ENCODE measurements at regions not wholly inside any gene's neighbourhood (a gene's known extent, or its start where the extent isn't known, plus 50 kb on each side); places are given as distances from the start of the nearest gene placed in this dataset.

DNA sequence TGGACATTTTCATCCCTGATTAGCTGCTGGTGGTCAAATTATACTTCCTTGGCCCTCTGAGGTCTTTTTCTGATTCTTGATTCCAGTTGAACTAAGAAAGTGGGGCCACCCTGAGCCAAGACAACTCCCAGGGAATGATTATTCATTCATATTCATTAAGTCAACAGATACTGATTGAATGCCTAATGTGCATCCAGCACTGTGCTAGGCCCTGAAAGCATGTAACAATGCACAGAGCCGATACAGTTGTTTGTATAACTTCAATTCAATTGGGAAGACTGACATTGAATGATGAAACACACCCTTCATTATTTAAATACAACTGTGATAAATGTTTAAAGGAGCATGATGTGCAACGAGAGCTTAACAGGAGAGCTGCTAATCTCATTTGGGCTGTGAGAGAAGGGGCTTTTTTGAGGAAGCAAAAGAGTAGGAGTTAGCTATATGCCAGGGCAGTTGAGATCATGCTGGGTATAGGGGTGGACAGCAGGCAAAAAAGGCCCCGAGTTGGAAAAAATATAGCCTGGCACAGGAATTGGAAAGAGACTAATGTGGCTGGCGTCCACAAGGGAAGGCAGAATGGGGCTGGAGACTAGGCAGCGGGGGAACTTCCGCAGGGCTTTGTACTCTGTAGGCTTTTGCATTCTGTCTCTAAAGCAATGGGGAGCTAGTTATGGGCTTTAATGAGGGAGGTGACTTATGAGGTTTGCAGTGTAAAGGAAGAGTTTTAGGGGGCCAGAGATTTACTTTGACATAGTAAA is 57.2 kb upstream of the ACVR1 start:
- DNase-seq, result no peak

DNA sequence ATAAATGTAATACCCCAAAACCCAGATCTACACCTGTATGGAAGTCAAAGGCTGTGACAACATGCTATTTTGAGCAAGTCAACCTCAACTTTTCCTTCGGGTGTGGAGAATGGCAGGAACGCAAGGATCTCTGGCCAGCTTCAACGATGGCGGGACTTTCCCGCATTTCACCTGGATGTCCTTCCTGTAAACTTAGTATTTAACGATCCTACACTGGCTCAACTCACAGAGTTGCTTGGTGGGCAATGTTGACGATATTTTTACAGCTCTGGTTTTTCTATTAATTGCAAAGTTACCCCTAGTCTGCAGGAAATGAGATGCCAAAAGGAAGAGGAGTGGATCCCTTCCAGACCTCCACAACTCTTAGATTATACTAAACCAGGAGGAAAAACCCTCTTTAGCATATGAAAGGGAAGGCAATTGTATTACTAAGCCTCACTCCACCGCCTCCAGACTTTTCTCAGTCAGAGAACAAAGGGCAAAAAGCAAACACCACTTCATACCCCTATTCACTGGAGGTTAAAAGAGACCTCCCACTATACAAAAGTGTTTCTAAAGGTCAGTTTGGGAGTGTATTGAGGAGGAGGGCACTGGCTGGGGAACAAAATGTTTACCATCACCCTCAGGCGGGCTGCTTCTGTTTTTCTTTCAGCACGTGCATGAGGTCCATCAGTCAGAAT is 56.5 kb upstream of the ACVR1 start:
- no peak for DNase-seq

DNA sequence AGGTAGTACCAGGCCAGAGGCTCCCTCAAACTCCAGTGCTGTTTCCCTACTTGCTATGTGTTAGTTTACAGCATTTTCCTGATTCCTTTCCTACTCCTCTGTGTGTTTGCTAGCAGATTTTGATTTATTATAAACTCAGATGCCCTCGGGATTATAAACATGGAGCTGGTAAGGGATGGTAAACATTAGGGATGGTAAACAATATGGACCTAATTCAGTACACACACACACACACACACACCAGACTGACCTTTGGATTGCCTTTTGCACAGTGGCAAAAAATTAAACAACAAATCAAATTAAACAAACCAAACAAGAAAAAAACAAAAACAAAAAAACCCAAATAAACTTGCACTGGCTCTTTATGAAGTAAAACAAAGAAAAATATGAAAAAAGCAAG is 55.4 kb upstream of the ACVR1 start:
- no peak for DNase-seq

DNA sequence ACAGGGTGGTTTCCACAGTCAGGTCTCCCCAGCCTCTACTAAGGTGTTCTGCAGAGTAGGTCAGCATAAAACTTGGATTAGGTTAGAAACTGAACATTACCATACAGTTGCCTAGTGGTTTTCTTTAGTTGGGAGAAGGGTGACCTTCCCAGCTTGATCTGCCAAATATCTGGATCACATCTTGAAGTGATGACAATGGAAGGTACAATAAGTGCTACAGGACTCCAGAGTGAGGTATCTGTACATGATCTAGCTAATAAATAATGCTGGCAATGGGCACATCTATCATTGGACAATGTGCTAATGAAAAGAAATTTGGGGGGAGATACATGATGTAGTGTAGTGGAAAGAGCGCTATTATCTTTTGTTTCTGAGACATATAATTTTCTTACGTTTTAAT is 54.6 kb upstream of the ACVR1 start:
- DNase-seq, result no peak

DNA sequence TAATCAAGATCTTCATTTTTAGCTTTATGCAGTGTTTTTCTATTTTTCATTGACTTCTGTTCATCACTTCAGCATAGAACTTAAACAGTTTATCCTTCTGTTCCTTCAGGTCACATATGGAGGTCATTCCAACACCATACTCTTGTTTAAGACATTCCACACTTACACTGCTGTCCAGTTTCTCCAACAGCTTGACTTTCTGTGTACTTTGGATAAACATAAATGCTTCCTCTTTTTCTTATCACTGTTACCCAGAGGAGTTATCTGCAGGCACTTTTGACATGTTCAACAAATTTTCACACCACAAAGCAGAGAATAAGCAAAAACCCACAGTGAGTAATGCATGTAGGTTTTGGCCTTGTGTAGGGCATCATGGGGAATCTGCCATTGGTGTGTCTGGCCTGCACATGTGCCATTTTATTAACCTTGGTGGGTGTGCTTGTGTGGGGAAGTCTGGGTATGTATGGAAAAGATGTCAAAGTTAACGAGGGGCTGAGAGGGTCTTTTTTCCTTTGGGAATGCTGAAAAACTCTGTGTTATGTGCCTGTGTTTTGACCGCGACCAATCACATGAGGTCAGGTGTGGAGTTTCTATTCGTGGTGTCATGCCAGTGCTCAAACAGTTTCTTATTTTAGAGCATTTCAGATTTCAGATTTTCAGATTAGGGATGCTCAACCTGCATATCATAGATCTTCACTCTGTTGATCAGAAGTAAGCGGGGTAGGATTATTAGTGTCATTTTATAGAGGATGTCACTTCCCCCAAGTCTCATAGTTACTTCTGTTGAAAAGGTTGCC is 53.9 kb upstream of the ACVR1 start:
- no peak for DNase-seq

DNA sequence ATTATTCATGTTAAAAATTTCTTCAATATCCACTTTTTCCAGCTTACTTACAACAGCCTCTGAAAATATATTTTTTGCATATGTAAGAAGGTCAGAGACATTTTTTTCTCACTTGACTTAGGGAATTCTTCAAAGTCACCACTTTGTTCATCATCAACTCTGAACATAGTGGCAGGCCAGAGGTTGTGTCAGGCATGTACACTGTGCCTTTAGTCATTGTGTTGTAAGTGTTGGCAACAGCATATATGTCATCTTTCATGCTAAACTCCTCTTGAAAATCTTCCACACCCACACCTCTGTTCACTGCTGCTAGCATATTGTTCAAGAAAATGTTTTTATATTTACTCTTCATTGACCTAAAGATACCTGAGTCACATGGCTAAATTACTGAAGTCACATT is 52.2 kb upstream of the ACVR1 start:
- DNase-seq, result no peak

DNA sequence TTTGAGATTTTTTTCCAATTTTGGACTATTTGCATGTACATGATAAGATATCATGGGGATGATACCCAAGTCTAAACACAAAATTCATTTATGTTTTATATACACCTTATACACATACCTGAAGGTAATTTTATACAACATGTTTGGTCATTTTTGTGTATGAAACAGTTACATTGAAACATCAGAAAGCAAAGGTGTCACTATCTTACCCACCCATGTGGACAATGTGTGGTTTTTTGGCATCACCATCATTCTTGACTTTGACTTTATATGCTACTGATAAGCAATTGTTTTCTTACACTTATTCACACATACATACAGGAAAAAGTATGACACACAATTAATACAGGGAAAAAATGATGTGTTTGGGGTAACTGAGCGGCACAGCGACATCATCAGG is 51.0 kb upstream of the ACVR1 start:
- DNase-seq, result no peak
